ENCODE measurements at regions not wholly inside any gene's neighbourhood (a gene's known extent, or its start where the extent isn't known, plus 50 kb on each side); places are given as distances from the start of the nearest gene placed in this dataset.

- Histone ChIP-seq H3K9ac (replicated peaks; ENCODE audit: extremely low read depth, insufficient read depth, low read length) (no peak overlapping the region), H3K27ac (ENCODE audit: insufficient read depth, low read depth, low read length) (no peak overlapping the region), H3K79me2 (ENCODE audit: control insufficient read depth, insufficient read depth, low read length) (no peaks in the 10 kb centered on the region), H3K9me3 (replicated peaks; ENCODE audit: control insufficient read depth, insufficient read depth, low read length) (no peaks in the 10 kb centered on the region), H3K9me1 (replicated peaks; ENCODE audit: control insufficient read depth, extremely low read depth, insufficient read depth, low read length) (no peaks in the 10 kb centered on the region), H3K4me1 (ENCODE audit: control insufficient read depth, extremely low read depth, insufficient read depth, low read length) (no peaks in the 10 kb centered on the region), H3K4me3 (replicated peaks in 1 of 3; ENCODE audit: insufficient read depth in 1 of 3, low read depth in 1 of 3, low read length in 3 of 3) (no peak overlapping the region), H4K20me1 (replicated peaks; ENCODE audit: control insufficient read depth, extremely low read depth, insufficient read depth, low read length) (no peaks in the 10 kb centered on the region), H3K36me3 (ENCODE audit: control insufficient read depth in 2 of 2, extremely low read depth in 1 of 2, insufficient read depth in 2 of 2, low read length in 2 of 2) (no peaks in the 10 kb centered on the region), H3K4me2 (ENCODE audit: insufficient read depth, low read length) (no peak overlapping the region), H3K27me3 (ENCODE audit: control insufficient read depth in 2 of 2, insufficient read depth in 2 of 2, low read length in 2 of 2) (no peaks in the 10 kb centered on the region), H2AFZ (ENCODE audit: low read depth, low read length) (no peak overlapping the region)
- CTCF ChIA-PET, result no interaction called here
- POLR2A ChIA-PET, result no interaction called here
- intact Hi-C loops (cut with micrococcal nuclease) (no loop called here), dilution Hi-C loops (cut with MboI; ENCODE audit: extremely low pct_ligation_motif_present, low sequenced_read_pairs) (no loop called here)
- no TSS peak for BruUV-seq (replicated peaks)
- TF ChIP-seq MYC (IDR thresholded peaks at IDR 0.05; ENCODE audit: low read depth, low read length), result no peak
- TF ChIP-seq MAX (IDR thresholded peaks at IDR 0.05; ENCODE audit: insufficient read depth, insufficient read length), result no peak
- DNase-seq (ENCODE audit: low read depth, low spot score) (no peak), FAIRE-seq (no peak)
Observed at GRCh38 chr10:10421071-10421470, 596.6 kb upstream of the CELF2 start.

DNA sequence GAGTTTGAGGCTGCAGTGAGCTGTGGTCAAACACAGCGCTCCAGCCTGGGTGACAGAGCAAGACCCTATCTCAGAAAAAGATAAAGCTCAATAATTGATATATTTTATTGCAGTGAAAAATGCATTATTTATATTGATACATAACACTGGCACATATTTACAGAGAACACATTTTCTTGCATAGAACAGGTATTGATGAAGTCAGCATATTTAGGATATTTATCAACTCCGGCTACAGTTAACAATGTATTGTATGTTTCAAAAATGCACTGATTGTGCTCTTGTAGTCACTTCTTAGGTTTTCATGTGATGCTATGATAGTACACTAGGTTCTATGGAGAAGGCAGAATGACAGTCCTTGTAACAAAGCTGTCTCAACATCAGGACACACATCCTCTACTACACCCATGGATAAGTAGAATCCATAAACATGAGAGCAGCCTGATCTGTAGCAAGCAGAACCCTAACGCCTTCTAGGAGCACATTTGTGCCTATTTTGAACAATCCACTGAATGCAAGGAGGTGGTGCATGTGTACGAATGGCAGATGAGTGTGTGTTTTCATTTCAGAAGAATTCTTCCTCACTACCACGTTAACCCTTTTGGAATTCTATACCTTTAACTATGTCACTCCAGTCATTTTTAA is 586.1 kb upstream of the CELF2 start:
- POLR2A ChIA-PET, result no interaction called here
- FAIRE-seq (no peak), DNase-seq (ENCODE audit: low read depth, low spot score) (no peak)
- Histone ChIP-seq H2AFZ (ENCODE audit: low read depth, low read length) (no peak overlapping the region), H3K27me3 (ENCODE audit: control insufficient read depth in 2 of 2, insufficient read depth in 2 of 2, low read length in 2 of 2) (no peaks in the 10 kb centered on the region), H3K9me1 (replicated peaks; ENCODE audit: control insufficient read depth, extremely low read depth, insufficient read depth, low read length) (no peaks in the 10 kb centered on the region), H3K4me1 (ENCODE audit: control insufficient read depth, extremely low read depth, insufficient read depth, low read length) (no peaks in the 10 kb centered on the region), H3K27ac (ENCODE audit: insufficient read depth, low read depth, low read length) (no peak overlapping the region), H3K9me3 (replicated peaks; ENCODE audit: control insufficient read depth, insufficient read depth, low read length) (no peaks in the 10 kb centered on the region), H4K20me1 (replicated peaks; ENCODE audit: control insufficient read depth, extremely low read depth, insufficient read depth, low read length) (no peaks in the 10 kb centered on the region), H3K4me3 (replicated peaks in 1 of 3; ENCODE audit: insufficient read depth in 1 of 3, low read depth in 1 of 3, low read length in 3 of 3) (no peak overlapping the region), H3K36me3 (ENCODE audit: control insufficient read depth in 2 of 2, extremely low read depth in 1 of 2, insufficient read depth in 2 of 2, low read length in 2 of 2) (no peaks in the 10 kb centered on the region), H3K4me2 (ENCODE audit: insufficient read depth, low read length) (no peak overlapping the region), H3K79me2 (ENCODE audit: control insufficient read depth, insufficient read depth, low read length) (no peaks in the 10 kb centered on the region), H3K9ac (replicated peaks; ENCODE audit: extremely low read depth, insufficient read depth, low read length) (no peak overlapping the region)
- CTCF ChIA-PET, result no interaction called here
- dilution Hi-C loops (cut with MboI; ENCODE audit: extremely low pct_ligation_motif_present, low sequenced_read_pairs), result no loop called here
- intact Hi-C loops (cut with micrococcal nuclease), result no loop called here
- no TSS peak for BruUV-seq (replicated peaks)
- TF ChIP-seq JUN (IDR thresholded peaks at IDR 0.05; ENCODE audit: borderline replicate concordance, insufficient read depth, insufficient read length, low read depth) (no peak), FOS (IDR thresholded peaks at IDR 0.05; ENCODE audit: borderline replicate concordance, insufficient read depth, low read length) (no peak), MYC (IDR thresholded peaks at IDR 0.05; ENCODE audit: low read depth, low read length) (no peak), POLR2AphosphoS5 (IDR thresholded peaks at IDR 0.05; ENCODE audit: insufficient read depth, low read depth, low read length) (no peak), GATA2 (IDR thresholded peaks at IDR 0.05; ENCODE audit: insufficient read depth, insufficient read length, low read depth, low read length) (no peak), POLR2A (IDR thresholded peaks at IDR 0.05; ENCODE audit: low read depth, low read length) (no peak), EZH2 (IDR thresholded peaks at IDR 0.05; ENCODE audit: borderline replicate concordance, low read depth, low read length, severe bottlenecking) (no peak)
- TF ChIP-seq, protein P1, sequence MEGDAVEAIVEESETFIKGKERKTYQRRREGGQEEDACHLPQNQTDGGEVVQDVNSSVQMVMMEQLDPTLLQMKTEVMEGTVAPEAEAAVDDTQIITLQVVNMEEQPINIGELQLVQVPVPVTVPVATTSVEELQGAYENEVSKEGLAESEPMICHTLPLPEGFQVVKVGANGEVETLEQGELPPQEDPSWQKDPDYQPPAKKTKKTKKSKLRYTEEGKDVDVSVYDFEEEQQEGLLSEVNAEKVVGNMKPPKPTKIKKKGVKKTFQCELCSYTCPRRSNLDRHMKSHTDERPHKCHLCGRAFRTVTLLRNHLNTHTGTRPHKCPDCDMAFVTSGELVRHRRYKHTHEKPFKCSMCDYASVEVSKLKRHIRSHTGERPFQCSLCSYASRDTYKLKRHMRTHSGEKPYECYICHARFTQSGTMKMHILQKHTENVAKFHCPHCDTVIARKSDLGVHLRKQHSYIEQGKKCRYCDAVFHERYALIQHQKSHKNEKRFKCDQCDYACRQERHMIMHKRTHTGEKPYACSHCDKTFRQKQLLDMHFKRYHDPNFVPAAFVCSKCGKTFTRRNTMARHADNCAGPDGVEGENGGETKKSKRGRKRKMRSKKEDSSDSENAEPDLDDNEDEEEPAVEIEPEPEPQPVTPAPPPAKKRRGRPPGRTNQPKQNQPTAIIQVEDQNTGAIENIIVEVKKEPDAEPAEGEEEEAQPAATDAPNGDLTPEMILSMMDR (IDR thresholded peaks at IDR 0.05; ENCODE audit: extremely low read depth in 1 of 2, insufficient read depth in 1 of 2, low read depth in 1 of 2, low read length in 2 of 2), result no peak

Measured in endothelial cell of umbilical vein (primary cell).